Omental fat pad (tissue), 3 donors: ENCODE measurements at regions not wholly inside any gene's neighbourhood (a gene's known extent, or its start where the extent isn't known, plus 50 kb on each side); places are given as distances from the start of the nearest gene placed in this dataset.

Experiments used
- ATAC-seq: fragments of 150-250 bp; one replicate; pipeline ENCODE4 v1.9.1; 2016; ENCODE audit warnings: mild to moderate bottlenecking, moderate library complexity; ENCODE audit not compliant: low FRiP score
- DNase-seq: peaks from one replicate; pipeline ENCODE4 v3.0.0-alpha.2; 2019; ENCODE audit warnings: low spot score
- CTCF ChIP-seq, 3 donors: fragments of 450-650 bp; IDR thresholded peaks; one replicate each; pipeline ENCODE4 v1.5.1; 2016 to 2017; ENCODE audit warnings: antibody characterized with exemption in 3 of 3, mild to moderate bottlenecking in 3 of 3, moderate library complexity in 2 of 3

GRCh38 chr9:111233963-111234362 is 96.1 kb downstream of the OR2K2 start:
- no peak for TF ChIP-seq CTCF (IDR thresholded peaks at IDR 0.05)
- ATAC-seq, result no peak
- DNase-seq, result no peak

- no peak for DNase-seq
- no peak for ATAC-seq
- no peak for TF ChIP-seq CTCF (IDR thresholded peaks at IDR 0.05)
Observed at GRCh38 chr9:111232997-111233790, 96.8 kb downstream of the OR2K2 start.

- TF ChIP-seq CTCF (IDR thresholded peaks at IDR 0.05), result no peak
- no peak for DNase-seq
- no peak for ATAC-seq
Observed at GRCh38 chr9:111231801-111232580, 98.0 kb downstream of the OR2K2 start.

GRCh38 chr9:111222757-111223156 is 107.3 kb downstream of the OR2K2 start:
- DNase-seq (no peak), ATAC-seq (no peak)
- no peak for TF ChIP-seq CTCF (IDR thresholded peaks at IDR 0.05)

- ATAC-seq (no peak), DNase-seq (no peak)
- TF ChIP-seq CTCF (IDR thresholded peaks at IDR 0.05), result no peak
Observed at GRCh38 chr9:111212874-111213273, 117.2 kb downstream of the OR2K2 start.

- no peak for DNase-seq
- TF ChIP-seq CTCF (IDR thresholded peaks at IDR 0.05), result no peak
- ATAC-seq, result no peak
Observed at GRCh38 chr9:111198936-111199335, 131.1 kb downstream of the OR2K2 start.
